ENCODE measurements at regions not wholly inside any gene's neighbourhood (a gene's known extent, or its start where the extent isn't known, plus 50 kb on each side); places are given as distances from the start of the nearest gene placed in this dataset.

GRCh38 chr10:59079386-59080226, 96.8 kb upstream of the PHYHIPL start (continued):
- TF ChIP-seq EP300 (IDR thresholded peaks at IDR 0.05; ENCODE audit: borderline replicate concordance in 1 of 2, low read depth in 1 of 2, low read length in 1 of 2) (peak in 1 of 2 experiments; percentile 53; a peak in 1 of 4 replicates), PBX3 (IDR thresholded peaks at IDR 0.05) (peak; percentile 31), TEAD4 (IDR thresholded peaks at IDR 0.05; ENCODE audit: borderline replicate concordance, insufficient read depth) (peak; percentile 74), GATA2 (CRISPR knock-in tag; IDR thresholded peaks at IDR 0.05) (no peak; the same call in 1 of the 2 replicates), YY1 (IDR thresholded peaks at IDR 0.05; ENCODE audit: low read depth) (no peak), EZH2phosphoT487 (IDR thresholded peaks at IDR 0.05; ENCODE audit: borderline replicate concordance, low read depth) (no peak), NRF1 (IDR thresholded peaks at IDR 0.05; ENCODE audit: low read depth, low read length) (no peak), SIN3A (IDR thresholded peaks at IDR 0.05; ENCODE audit: borderline replicate concordance, low read depth, low read length) (no peak), REST (IDR thresholded peaks at IDR 0.05; ENCODE audit: low read depth, low read length) (no peak), MAX (IDR thresholded peaks at IDR 0.05; ENCODE audit: low read depth) (no peak), TAF1 (IDR thresholded peaks at IDR 0.05; ENCODE audit: borderline replicate concordance, low read depth, low read length) (0 out of 2 replicates have a peak, but pooled peaks have one; percentile 10), GABPA (IDR thresholded peaks at IDR 0.05; ENCODE audit: low read depth) (no peak), NFIC (IDR thresholded peaks at IDR 0.05; ENCODE audit: borderline replicate concordance) (peak; percentile 63; the same call in 1 of the 2 replicates)

GRCh38 chr10:59082249-59082648, 94.2 kb upstream of the PHYHIPL start:
- H3K9me3 ChIP-seq, result no peaks in the 10 kb centered on the region
- no peaks in the 10 kb centered on the region for H3K36me3 ChIP-seq (replicated peaks in 1 of 2; ENCODE audit: control insufficient read depth in 1 of 2, insufficient read depth in 2 of 2, low read length in 1 of 2)
- H4K20me1 ChIP-seq (ENCODE audit: insufficient read depth), result no peaks in the 10 kb centered on the region
- H2AFZ ChIP-seq (ENCODE audit: low read depth), result no peak overlapping the region
- no peak overlapping the region for H3K27ac ChIP-seq (ENCODE audit: low read depth in 2 of 2, low read length in 1 of 2)
- H3K9ac ChIP-seq, result no peak overlapping the region
- no peaks in the 10 kb centered on the region for H3K9me2 ChIP-seq
- peaks cover 11 to 13% of the 10 kb centered on the region in 2 experiments; a peak in 3 of 4 replicates for H3K4me1 ChIP-seq (ENCODE audit: control insufficient read depth in 1 of 2, insufficient read depth in 2 of 2, low read depth in 1 of 2, low read length in 1 of 2)
- peaks cover 14% of the 10 kb centered on the region for H3F3A ChIP-seq (replicated peaks; ENCODE audit: insufficient read depth)
- no peak for DNase-seq
- 81% methylated on average over 3 of the region's 3 CpGs for WGBS (ENCODE audit: low lambda C conversion rate)
- H3K4me2 ChIP-seq, result no peak overlapping the region
- no peaks in the 10 kb centered on the region for H3K27me3 ChIP-seq (ENCODE audit: insufficient read depth)
- no peaks in the 10 kb centered on the region for H3K79me2 ChIP-seq (ENCODE audit: insufficient read depth)
- ChIA-PET CTCF (interaction anchor here (1.0 kb wide), 1 partner anchor 25 kb away, joined by 5 read pairs; no protein-coding TSS in a partner anchor), POLR2A (no interaction called here)
- no peak overlapping the region for H3K4me3 ChIP-seq (ENCODE audit: low read depth in 2 of 2, low read length in 1 of 2)
- TF ChIP-seq USF1 (IDR thresholded peaks at IDR 0.05; ENCODE audit: borderline replicate concordance, low read depth), result no peak
- no peak for TF ChIP-seq USF2 (IDR thresholded peaks at IDR 0.05; ENCODE audit: borderline replicate concordance, low read depth, low read length)
- TF ChIP-seq TAF1 (IDR thresholded peaks at IDR 0.05; ENCODE audit: borderline replicate concordance, low read depth, low read length), result no peak
- no peak for TF ChIP-seq SIN3A (IDR thresholded peaks at IDR 0.05; ENCODE audit: borderline replicate concordance, low read depth, low read length)
- no peak for TF ChIP-seq FOSL2 (IDR thresholded peaks at IDR 0.05; ENCODE audit: borderline replicate concordance, low read depth)
- no peak for TF ChIP-seq POLR2AphosphoS5 (IDR thresholded peaks at IDR 0.05; ENCODE audit: low read depth, low read length)
- no peak for TF ChIP-seq FOXJ3 (CRISPR knock-in tag; IDR thresholded peaks at IDR 0.05)
- no peak for TF ChIP-seq CTCF (IDR thresholded peaks at IDR 0.05)
- no peak for TF ChIP-seq ELF1 (IDR thresholded peaks at IDR 0.05)
- no peak for TF ChIP-seq GABPA (IDR thresholded peaks at IDR 0.05; ENCODE audit: low read depth)
